Nephron progenitor cell (in vitro differentiated cells): ENCODE measurements at regions not wholly inside any gene's neighbourhood (a gene's known extent, or its start where the extent isn't known, plus 50 kb on each side); places are given as distances from the start of the nearest gene placed in this dataset.

Experiments
- DNase-seq: peaks from one replicate; pipeline ENCODE4 v3.0.0; 2021
- H3K27ac Mint-ChIP-seq: 2 replicates; pipeline ENCODE4 v1.8.0; 2021; ENCODE audit warnings: mild to moderate bottlenecking, moderate library complexity, mixed read lengths
- H3K27me3 Mint-ChIP-seq: 2 replicates; pipeline ENCODE4 v1.8.0; 2021; ENCODE audit warnings: mild to moderate bottlenecking, low read depth, mixed read lengths; ENCODE audit not compliant: poor library complexity
- H3K36me3 Mint-ChIP-seq: 2 replicates; pipeline ENCODE4 v1.8.0; 2021; ENCODE audit warnings: low read depth, mixed read lengths
- H3K4me1 Mint-ChIP-seq: 2 replicates; pipeline ENCODE4 v1.8.0; 2021; ENCODE audit warnings: mixed read lengths
- H3K4me3 Mint-ChIP-seq: 2 replicates; pipeline ENCODE4 v1.8.0; 2021; ENCODE audit warnings: mild to moderate bottlenecking, moderate library complexity, mixed read lengths
- H3K9me3 Mint-ChIP-seq: 2 replicates; pipeline ENCODE4 v1.8.0; 2021; ENCODE audit warnings: mild to moderate bottlenecking, moderate library complexity, mixed read lengths
- TF ChIP-seq, protein P1 (sequence below): fragments of 200-600 bp; sonication (generic); IDR thresholded peaks from 2 replicates; pipeline ENCODE4 v1.5.0; 2021; ENCODE audit warnings: antibody characterized with exemption

DNA sequence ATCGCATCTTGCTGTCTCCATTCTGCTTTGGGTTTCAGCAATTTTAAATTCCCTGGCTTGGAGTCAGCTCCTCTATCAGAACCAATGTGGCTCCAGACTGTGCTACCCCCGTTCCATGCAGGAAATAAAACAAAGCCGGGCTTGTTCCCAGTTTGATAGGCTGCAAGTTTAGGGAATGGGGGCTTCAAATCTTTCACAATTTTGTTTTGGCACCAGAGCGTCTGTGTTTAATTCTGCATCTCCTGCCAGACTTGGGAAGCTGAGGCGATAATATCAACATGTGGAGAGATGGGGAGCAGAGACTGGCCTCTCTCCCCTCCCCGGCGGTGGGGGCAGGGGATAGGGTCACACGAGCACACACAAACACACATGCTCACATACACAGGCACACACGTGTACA lies 305.9 kb downstream of the FGFR2 start:
- Mint-ChIP-seq H3K9me3 (no peaks in the 10 kb centered on the region), H3K4me3 (no peak overlapping the region), H3K4me1 (peaks cover 72% of the 10 kb centered on the region), H3K27ac (no peak overlapping the region), H3K27me3 (peaks cover 21% of the 10 kb centered on the region), H3K36me3 (no peaks in the 10 kb centered on the region)
- TF ChIP-seq, protein P1, sequence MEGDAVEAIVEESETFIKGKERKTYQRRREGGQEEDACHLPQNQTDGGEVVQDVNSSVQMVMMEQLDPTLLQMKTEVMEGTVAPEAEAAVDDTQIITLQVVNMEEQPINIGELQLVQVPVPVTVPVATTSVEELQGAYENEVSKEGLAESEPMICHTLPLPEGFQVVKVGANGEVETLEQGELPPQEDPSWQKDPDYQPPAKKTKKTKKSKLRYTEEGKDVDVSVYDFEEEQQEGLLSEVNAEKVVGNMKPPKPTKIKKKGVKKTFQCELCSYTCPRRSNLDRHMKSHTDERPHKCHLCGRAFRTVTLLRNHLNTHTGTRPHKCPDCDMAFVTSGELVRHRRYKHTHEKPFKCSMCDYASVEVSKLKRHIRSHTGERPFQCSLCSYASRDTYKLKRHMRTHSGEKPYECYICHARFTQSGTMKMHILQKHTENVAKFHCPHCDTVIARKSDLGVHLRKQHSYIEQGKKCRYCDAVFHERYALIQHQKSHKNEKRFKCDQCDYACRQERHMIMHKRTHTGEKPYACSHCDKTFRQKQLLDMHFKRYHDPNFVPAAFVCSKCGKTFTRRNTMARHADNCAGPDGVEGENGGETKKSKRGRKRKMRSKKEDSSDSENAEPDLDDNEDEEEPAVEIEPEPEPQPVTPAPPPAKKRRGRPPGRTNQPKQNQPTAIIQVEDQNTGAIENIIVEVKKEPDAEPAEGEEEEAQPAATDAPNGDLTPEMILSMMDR = no peak
- no peak for DNase-seq

DNA sequence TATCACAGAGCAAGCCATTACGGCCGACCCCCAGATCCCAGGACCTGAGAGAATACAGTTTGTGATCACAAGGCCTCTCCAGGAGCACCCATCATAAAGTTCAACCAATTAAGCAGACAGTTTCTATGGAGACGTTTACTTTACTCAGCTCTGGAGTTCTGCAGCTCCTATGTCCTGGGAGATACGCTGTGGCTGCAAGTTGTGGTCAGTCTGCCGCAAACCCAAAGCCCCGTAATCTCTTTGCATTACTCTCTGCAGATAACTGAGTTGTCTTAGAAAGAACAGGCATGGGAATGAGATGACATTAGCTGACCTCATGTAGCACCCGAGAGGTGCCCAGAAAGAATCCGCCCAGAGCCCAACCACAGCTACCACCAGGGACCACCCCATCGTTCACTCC lies 305.1 kb downstream of the FGFR2 start:
- TF ChIP-seq, protein P1 = no peak
- Mint-ChIP-seq H3K27ac (no peak overlapping the region), H3K9me3 (no peaks in the 10 kb centered on the region)

GRCh38 chr10:121294630-121295029 lies 303.6 kb downstream of the FGFR2 start:
- no peak overlapping the region for H3K4me3 Mint-ChIP-seq
- TF ChIP-seq, protein P1 = no peak
- no peaks in the 10 kb centered on the region for H3K9me3 Mint-ChIP-seq
- H3K27me3 Mint-ChIP-seq = peaks cover 29% of the 10 kb centered on the region
- no peaks in the 10 kb centered on the region for H3K36me3 Mint-ChIP-seq
- H3K4me1 Mint-ChIP-seq = peaks cover 50% of the 10 kb centered on the region
- no peak overlapping the region for H3K27ac Mint-ChIP-seq
- no peak for DNase-seq

More for the DNA sequence above, 305.1 kb downstream of the FGFR2 start:
- Mint-ChIP-seq H3K27me3 (peaks cover 24% of the 10 kb centered on the region), H3K36me3 (no peaks in the 10 kb centered on the region), H3K4me3 (peak overlapping the region; percentile 15), H3K4me1 (peaks cover 65% of the 10 kb centered on the region)
- no peak for DNase-seq

GRCh38 chr10:121296378-121296777 lies 301.9 kb downstream of the FGFR2 start:
- TF ChIP-seq, protein P1 = no peak
- H3K4me1 Mint-ChIP-seq = peaks cover 43% of the 10 kb centered on the region
- no peak overlapping the region for H3K4me3 Mint-ChIP-seq
- DNase-seq = no peak
- no peaks in the 10 kb centered on the region for H3K9me3 Mint-ChIP-seq
- H3K36me3 Mint-ChIP-seq = no peaks in the 10 kb centered on the region
- H3K27me3 Mint-ChIP-seq = peaks cover 34% of the 10 kb centered on the region
- no peak overlapping the region for H3K27ac Mint-ChIP-seq

GRCh38 chr10:121296881-121297585 lies 301.2 kb downstream of the FGFR2 start:
- TF ChIP-seq, protein P1 = no peak
- Mint-ChIP-seq H3K4me3 (no peak overlapping the region), H3K27me3 (peaks cover 34% of the 10 kb centered on the region), H3K36me3 (no peaks in the 10 kb centered on the region), H3K4me1 (peaks cover 37% of the 10 kb centered on the region), H3K27ac (no peak overlapping the region), H3K9me3 (no peaks in the 10 kb centered on the region)
- no peak for DNase-seq

DNA sequence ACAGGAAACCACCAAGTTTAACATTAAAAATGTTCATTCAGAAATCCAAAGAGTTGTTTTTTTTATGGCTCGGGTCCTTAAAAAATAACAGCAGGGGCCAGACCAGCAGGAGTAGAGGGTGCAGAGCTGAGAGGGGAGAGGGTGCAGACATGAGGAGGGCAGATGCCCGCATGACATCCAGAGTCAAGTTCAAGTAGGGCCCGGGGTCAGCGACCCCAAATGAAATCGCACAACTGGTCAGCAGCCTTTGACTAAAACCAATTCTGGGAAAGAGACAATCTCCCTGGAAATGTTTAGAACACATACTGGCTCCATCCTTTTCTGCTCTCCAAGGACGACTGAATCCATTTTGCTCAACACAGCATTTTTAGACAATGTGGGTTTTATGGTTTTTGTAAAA lies 297.5 kb downstream of the FGFR2 start:
- H3K27me3 Mint-ChIP-seq = peaks cover 28% of the 10 kb centered on the region
- H3K36me3 Mint-ChIP-seq = no peaks in the 10 kb centered on the region
- H3K4me1 Mint-ChIP-seq = peaks cover 3% of the 10 kb centered on the region
- H3K9me3 Mint-ChIP-seq = no peaks in the 10 kb centered on the region
- DNase-seq = no peak
- H3K4me3 Mint-ChIP-seq = no peak overlapping the region
- H3K27ac Mint-ChIP-seq = no peak overlapping the region
- TF ChIP-seq, protein P1 = no peak
